WI38 (cell line): ENCODE measurements at regions not wholly inside any gene's neighbourhood (a gene's known extent, or its start where the extent isn't known, plus 50 kb on each side); places are given as distances from the start of the nearest gene placed in this dataset.

Experiments used
- H3K4me3 ChIP-seq: 2 replicates; pipeline ENCODE4 v1.5.1; 2011; ENCODE audit warnings: low read depth, mild to moderate bottlenecking, control low read depth, low read length
- TF ChIP-seq, protein P1 (sequence below): IDR thresholded peaks from 2 replicates; pipeline ENCODE4 v1.5.1; 2012; ENCODE audit warnings: low read depth, mild to moderate bottlenecking, control low read depth, low read length

GRCh38 chrX:39854772-39855747 is 242.7 kb downstream of the BCOR start:
- TF ChIP-seq, protein P1, sequence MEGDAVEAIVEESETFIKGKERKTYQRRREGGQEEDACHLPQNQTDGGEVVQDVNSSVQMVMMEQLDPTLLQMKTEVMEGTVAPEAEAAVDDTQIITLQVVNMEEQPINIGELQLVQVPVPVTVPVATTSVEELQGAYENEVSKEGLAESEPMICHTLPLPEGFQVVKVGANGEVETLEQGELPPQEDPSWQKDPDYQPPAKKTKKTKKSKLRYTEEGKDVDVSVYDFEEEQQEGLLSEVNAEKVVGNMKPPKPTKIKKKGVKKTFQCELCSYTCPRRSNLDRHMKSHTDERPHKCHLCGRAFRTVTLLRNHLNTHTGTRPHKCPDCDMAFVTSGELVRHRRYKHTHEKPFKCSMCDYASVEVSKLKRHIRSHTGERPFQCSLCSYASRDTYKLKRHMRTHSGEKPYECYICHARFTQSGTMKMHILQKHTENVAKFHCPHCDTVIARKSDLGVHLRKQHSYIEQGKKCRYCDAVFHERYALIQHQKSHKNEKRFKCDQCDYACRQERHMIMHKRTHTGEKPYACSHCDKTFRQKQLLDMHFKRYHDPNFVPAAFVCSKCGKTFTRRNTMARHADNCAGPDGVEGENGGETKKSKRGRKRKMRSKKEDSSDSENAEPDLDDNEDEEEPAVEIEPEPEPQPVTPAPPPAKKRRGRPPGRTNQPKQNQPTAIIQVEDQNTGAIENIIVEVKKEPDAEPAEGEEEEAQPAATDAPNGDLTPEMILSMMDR: no peak
- no peak overlapping the region for H3K4me3 ChIP-seq

DNA sequence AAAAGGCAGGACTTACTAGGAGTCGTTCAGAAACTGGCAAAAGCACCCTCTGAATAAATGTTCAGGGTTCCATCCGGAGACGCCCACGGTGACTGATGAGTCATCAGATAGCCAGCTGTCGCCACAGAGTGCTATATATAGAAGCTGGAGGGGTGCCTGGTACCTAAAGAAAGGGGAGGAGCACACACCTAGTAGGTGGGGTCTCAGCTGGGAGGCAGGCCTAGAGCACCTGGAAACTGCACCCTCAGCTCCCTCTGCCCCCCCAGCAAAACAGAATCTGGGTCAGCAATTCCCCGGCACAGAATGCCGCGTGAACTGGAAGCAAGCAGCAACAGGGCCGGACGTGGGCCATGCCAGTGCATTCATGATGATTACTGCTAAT is 242.0 kb downstream of the BCOR start:
- no peak overlapping the region for H3K4me3 ChIP-seq

GRCh38 chrX:39856472-39857121 is 241.2 kb downstream of the BCOR start:
- TF ChIP-seq, protein P1: no peak
- no peak overlapping the region for H3K4me3 ChIP-seq

More for the DNA sequence above, 242.0 kb downstream of the BCOR start:
- TF ChIP-seq, protein P1: no peak

GRCh38 chrX:39857780-39858179 is 240.0 kb downstream of the BCOR start:
- no peak overlapping the region for H3K4me3 ChIP-seq
- TF ChIP-seq, protein P1: no peak

DNA sequence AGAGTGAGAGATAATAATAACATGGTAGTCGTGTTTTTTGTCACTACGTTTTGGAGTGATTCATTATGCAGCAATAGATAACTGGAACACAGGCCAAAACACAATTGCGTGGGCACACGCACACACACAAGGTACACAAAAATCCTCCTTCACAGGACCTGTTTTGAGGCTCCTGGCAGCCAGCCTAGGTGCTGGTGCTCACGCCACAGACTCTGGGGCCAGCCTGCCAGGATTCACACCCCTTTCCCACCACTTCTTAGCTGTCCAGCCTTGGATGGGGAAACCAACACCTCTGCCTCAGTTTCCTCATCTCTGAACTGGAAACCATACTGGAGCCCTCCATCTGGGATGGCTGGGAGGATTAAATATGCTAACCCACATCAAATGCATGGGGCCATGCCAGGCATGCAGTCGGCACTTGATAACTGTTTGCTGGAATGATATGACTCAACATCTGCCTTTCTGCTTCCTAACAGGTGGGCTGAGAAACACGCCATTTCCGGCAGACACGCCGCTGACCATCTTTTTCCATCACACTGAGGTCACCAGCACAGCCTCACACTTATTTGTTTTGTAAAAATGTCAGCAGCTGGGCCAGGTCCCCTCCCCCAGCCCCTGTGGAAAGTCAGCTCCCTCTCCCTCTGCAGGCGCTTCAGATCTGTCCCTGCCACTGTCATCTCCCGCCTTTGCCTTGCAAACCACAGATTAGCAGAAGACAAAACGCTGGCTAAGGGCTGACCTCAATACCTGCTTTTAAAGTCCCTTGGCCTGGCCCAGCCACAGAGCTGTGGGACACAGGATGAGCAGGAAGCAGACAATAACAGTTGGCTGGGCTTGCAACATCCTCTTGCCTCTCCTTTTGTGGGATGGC is 237.5 kb downstream of the BCOR start:
- TF ChIP-seq, protein P1: no peak
- H3K4me3 ChIP-seq: no peak overlapping the region

- TF ChIP-seq, protein P1: no peak
- H3K4me3 ChIP-seq: no peak overlapping the region
Measured at GRCh38 chrX:39862963-39863362, 234.8 kb downstream of the BCOR start.
